ENCODE measurements at regions not wholly inside any gene's neighbourhood (a gene's known extent, or its start where the extent isn't known, plus 50 kb on each side); places are given as distances from the start of the nearest gene placed in this dataset.

GRCh38 chr3:147604136-147604535 lies 195.0 kb downstream of the ZIC1 start:
- no peak for DNase-seq

- DNase-seq, result no peak
Observed at GRCh38 chr3:147613725-147614124, 204.6 kb downstream of the ZIC1 start.

GRCh38 chr3:147614210-147614609 lies 205.0 kb downstream of the ZIC1 start:
- DNase-seq, result no peak

- DNase-seq, result no peak
Observed at GRCh38 chr3:147615035-147615434, 205.9 kb downstream of the ZIC1 start.

- DNase-seq, result no peak
Observed at GRCh38 chr3:147616998-147617619, 207.9 kb downstream of the ZIC1 start.

- DNase-seq, result no peak
Observed at GRCh38 chr3:147618691-147619090, 209.5 kb downstream of the ZIC1 start.

- no peak for DNase-seq
Observed at GRCh38 chr3:147619921-147620560, 210.9 kb downstream of the ZIC1 start.

- DNase-seq, result no peak
Observed at GRCh38 chr3:147620906-147621305, 211.7 kb downstream of the ZIC1 start.

- no peak for DNase-seq
Observed at GRCh38 chr3:147630921-147631415, 221.8 kb downstream of the ZIC1 start.

- no peak for DNase-seq
Observed at GRCh38 chr3:147640781-147641180, 231.6 kb downstream of the ZIC1 start.

GRCh38 chr3:147645761-147646160 lies 236.6 kb downstream of the ZIC1 start:
- DNase-seq, result no peak

GRCh38 chr3:147649475-147649874 lies 240.3 kb downstream of the ZIC1 start:
- no peak for DNase-seq

- DNase-seq, result no peak
Observed at GRCh38 chr3:147651107-147651778, 242.1 kb downstream of the ZIC1 start.

- DNase-seq, result no peak
Observed at GRCh38 chr3:147652651-147653366, 243.6 kb downstream of the ZIC1 start.

- DNase-seq, result no peak
Observed at GRCh38 chr3:147653367-147653923, 244.3 kb downstream of the ZIC1 start.

GRCh38 chr3:147654827-147655226 lies 245.7 kb downstream of the ZIC1 start:
- DNase-seq, result no peak

- DNase-seq, result no peak
Observed at GRCh38 chr3:147655236-147655635, 246.1 kb downstream of the ZIC1 start.

GRCh38 chr3:147656023-147656422 lies 246.9 kb downstream of the ZIC1 start:
- no peak for DNase-seq

- no peak for DNase-seq
Observed at GRCh38 chr3:147661916-147662315, 252.8 kb downstream of the ZIC1 start.

GRCh38 chr3:147662705-147663104 lies 253.5 kb downstream of the ZIC1 start:
- DNase-seq, result no peak

- no peak for DNase-seq
Observed at GRCh38 chr3:147669077-147669476, 259.9 kb downstream of the ZIC1 start.

- no peak for DNase-seq
Observed at GRCh38 chr3:147672035-147672434, 262.9 kb downstream of the ZIC1 start.

GRCh38 chr3:147672436-147672835 lies 263.3 kb downstream of the ZIC1 start:
- no peak for DNase-seq

Data from NCI-H2029 treated with DMSO at 0.1 percent for 48 hours (cell line).